A673 (cell line): ENCODE measurements at regions not wholly inside any gene's neighbourhood (a gene's known extent, or its start where the extent isn't known, plus 50 kb on each side); places are given as distances from the start of the nearest gene placed in this dataset.

Experiments
- EZH2 ChIP-seq: fragments of 200-600 bp; sonication (generic); IDR thresholded peaks from 2 replicates; pipeline ENCODE4 v1.6.1; 2017; ENCODE audit warnings: borderline replicate concordance, low read depth, mild to moderate bottlenecking, mixed read lengths, antibody characterized with exemption, low read length; ENCODE audit not compliant: poor library complexity, severe bottlenecking
- TF ChIP-seq, protein P1 (sequence below): fragments of 300-800, 200-600 bp; sonication (generic); conservative IDR thresholded peaks from 2 replicates; pipeline ENCODE4 v1.5.1; 2017; ENCODE audit warnings: low read depth, mild to moderate bottlenecking, antibody characterized with exemption, low read length, moderate library complexity, mixed read lengths

DNA sequence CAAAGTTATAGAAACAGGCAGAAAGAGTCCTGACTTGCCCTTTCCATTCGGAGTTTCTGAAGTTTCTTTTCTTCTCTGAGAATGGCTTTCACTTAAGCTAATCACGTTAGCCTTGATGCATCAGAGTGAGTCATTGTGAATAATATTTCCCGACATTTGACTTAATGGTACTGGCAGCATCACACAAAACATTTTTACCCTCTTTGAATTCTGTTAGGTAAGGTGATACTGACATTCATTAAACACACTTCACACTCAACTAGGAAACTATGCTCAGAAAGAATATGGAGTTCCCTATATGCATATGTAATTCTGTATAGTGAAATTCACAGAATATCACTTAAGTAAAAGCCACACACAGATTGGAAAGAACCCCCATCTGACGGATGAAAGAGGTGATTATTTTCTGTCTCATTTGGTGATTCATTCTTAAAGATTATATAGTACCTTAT lies 120.8 kb upstream of the ARHGAP20 start:
- TF ChIP-seq, protein P1, sequence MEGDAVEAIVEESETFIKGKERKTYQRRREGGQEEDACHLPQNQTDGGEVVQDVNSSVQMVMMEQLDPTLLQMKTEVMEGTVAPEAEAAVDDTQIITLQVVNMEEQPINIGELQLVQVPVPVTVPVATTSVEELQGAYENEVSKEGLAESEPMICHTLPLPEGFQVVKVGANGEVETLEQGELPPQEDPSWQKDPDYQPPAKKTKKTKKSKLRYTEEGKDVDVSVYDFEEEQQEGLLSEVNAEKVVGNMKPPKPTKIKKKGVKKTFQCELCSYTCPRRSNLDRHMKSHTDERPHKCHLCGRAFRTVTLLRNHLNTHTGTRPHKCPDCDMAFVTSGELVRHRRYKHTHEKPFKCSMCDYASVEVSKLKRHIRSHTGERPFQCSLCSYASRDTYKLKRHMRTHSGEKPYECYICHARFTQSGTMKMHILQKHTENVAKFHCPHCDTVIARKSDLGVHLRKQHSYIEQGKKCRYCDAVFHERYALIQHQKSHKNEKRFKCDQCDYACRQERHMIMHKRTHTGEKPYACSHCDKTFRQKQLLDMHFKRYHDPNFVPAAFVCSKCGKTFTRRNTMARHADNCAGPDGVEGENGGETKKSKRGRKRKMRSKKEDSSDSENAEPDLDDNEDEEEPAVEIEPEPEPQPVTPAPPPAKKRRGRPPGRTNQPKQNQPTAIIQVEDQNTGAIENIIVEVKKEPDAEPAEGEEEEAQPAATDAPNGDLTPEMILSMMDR = no peak
- TF ChIP-seq EZH2 = no peak
